ENCODE measurements at regions not wholly inside any gene's neighbourhood (a gene's known extent, or its start where the extent isn't known, plus 50 kb on each side); places are given as distances from the start of the nearest gene placed in this dataset.
"Not testable (repeated sequence)": the region's sequence is repeated elsewhere in the genome, so short reads cannot be mapped to it uniquely, and the experiment has no call there.

DNA sequence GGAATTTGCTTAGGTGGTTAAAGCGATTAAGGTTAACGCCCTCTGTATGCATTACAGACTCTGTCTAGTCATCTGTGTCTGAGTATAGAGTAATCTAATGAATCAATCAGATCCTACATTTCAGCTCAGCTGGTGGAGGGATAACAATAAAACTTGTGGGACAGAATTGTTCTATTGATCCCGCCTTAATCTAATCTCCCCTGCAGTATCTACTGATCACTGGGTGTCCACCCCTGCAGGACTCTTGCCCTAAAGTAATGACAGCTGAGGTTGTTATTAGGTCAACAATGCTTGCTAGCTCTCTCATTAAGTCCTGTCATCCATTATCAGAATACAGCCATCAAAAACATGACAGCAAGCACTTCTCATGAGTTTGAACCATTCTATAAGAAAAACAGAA lies 462.6 kb upstream of the TMEFF2 start:
- 92% methylated on average over 2 of the region's 3 CpGs for WGBS (ENCODE audit: insufficient coverage)
- no peak overlapping the region for H3K27ac ChIP-seq (ENCODE audit: low read depth, low read length)
- no peak for DNase-seq (ENCODE audit: low read depth in 4 of 6, low spot score in 6 of 6)
- H3K9me3 ChIP-seq (ENCODE audit: control insufficient read depth, insufficient read depth, low read length), result no peaks in the 10 kb centered on the region
- H3K27me3 ChIP-seq (ENCODE audit: control insufficient read depth, insufficient read depth, low read length), result no peaks in the 10 kb centered on the region
- no peaks in the 10 kb centered on the region for H3K36me3 ChIP-seq (ENCODE audit: control insufficient read depth, insufficient read depth, low read length)
- no peaks in the 10 kb centered on the region for H3K4me1 ChIP-seq (ENCODE audit: control insufficient read depth, insufficient read depth, low read length)
- H3K4me3 ChIP-seq (ENCODE audit: low read depth, low read length), result no peak overlapping the region

DNA sequence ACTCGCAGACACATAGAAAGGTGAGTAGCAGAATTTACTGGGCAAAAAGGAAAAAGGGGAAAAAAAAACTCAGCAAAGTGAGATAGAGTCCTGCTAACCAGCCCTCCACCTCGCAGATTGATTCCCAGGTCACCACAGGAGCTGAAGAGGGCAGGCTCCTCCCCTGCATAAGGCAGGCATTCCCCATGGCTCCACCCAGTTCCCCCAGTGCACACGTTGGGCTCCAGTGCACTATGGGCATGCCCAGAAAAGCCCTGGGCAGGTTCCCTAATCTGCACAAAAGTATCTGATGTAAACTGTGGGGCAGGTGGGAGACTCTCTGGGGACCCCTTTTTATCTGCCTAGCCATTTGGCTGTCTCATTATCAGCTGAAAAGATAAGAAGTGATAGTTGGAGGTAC lies 461.2 kb upstream of the TMEFF2 start:
- 100% methylated on average over 1 of the region's 3 CpGs for WGBS (ENCODE audit: insufficient coverage)
- Histone ChIP-seq H3K9me3 (ENCODE audit: control insufficient read depth, insufficient read depth, low read length) (no peaks in the 10 kb centered on the region), H3K4me3 (ENCODE audit: low read depth, low read length) (no peak overlapping the region), H3K27me3 (ENCODE audit: control insufficient read depth, insufficient read depth, low read length) (no peaks in the 10 kb centered on the region), H3K27ac (ENCODE audit: low read depth, low read length) (no peak overlapping the region), H3K4me1 (ENCODE audit: control insufficient read depth, insufficient read depth, low read length) (no peaks in the 10 kb centered on the region), H3K36me3 (ENCODE audit: control insufficient read depth, insufficient read depth, low read length) (no peaks in the 10 kb centered on the region)
- DNase-seq (ENCODE audit: low read depth in 4 of 6, low spot score in 6 of 6), result no peak

- H3K9me3 ChIP-seq (ENCODE audit: control insufficient read depth, insufficient read depth, low read length), result no peaks in the 10 kb centered on the region
- H3K36me3 ChIP-seq (ENCODE audit: control insufficient read depth, insufficient read depth, low read length), result no peaks in the 10 kb centered on the region
- no peak overlapping the region for H3K4me3 ChIP-seq (ENCODE audit: low read depth, low read length)
- H3K27me3 ChIP-seq (ENCODE audit: control insufficient read depth, insufficient read depth, low read length), result no peaks in the 10 kb centered on the region
- 95% methylated on average over 6 of the region's 6 CpGs for WGBS (ENCODE audit: insufficient coverage)
- H3K27ac ChIP-seq (ENCODE audit: low read depth, low read length), result no peak overlapping the region
- peak in 1 of 6 donors; percentile 21 for DNase-seq (ENCODE audit: low read depth in 4 of 6, low spot score in 6 of 6)
- H3K4me1 ChIP-seq (ENCODE audit: control insufficient read depth, insufficient read depth, low read length), result no peaks in the 10 kb centered on the region
These were observed 451.3 kb upstream of the TMEFF2 start for GRCh38 chr2:192645811-192646598.

GRCh38 chr2:192634557-192634956 lies 439.8 kb upstream of the TMEFF2 start:
- H3K27ac ChIP-seq (ENCODE audit: low read depth, low read length), result no peak overlapping the region
- H3K36me3 ChIP-seq (ENCODE audit: control insufficient read depth, insufficient read depth, low read length), result no peaks in the 10 kb centered on the region
- DNase-seq (ENCODE audit: low read depth in 4 of 6, low spot score in 6 of 6), result no peak
- H3K4me3 ChIP-seq (ENCODE audit: low read depth, low read length), result no peak overlapping the region
- H3K27me3 ChIP-seq (ENCODE audit: control insufficient read depth, insufficient read depth, low read length), result no peaks in the 10 kb centered on the region
- no peaks in the 10 kb centered on the region for H3K4me1 ChIP-seq (ENCODE audit: control insufficient read depth, insufficient read depth, low read length)
- WGBS (ENCODE audit: insufficient coverage), result 90% methylated on average over 3 of the region's 3 CpGs
- H3K9me3 ChIP-seq (ENCODE audit: control insufficient read depth, insufficient read depth, low read length), result no peaks in the 10 kb centered on the region

GRCh38 chr2:192628017-192628416 lies 433.3 kb upstream of the TMEFF2 start:
- H3K4me1 ChIP-seq (ENCODE audit: control insufficient read depth, insufficient read depth, low read length), result no peaks in the 10 kb centered on the region
- WGBS (ENCODE audit: insufficient coverage), result no CpG with 5 or more reads among the region's 2 CpGs
- H3K27ac ChIP-seq (ENCODE audit: low read depth, low read length), result no peak overlapping the region
- H3K27me3 ChIP-seq (ENCODE audit: control insufficient read depth, insufficient read depth, low read length), result no peaks in the 10 kb centered on the region
- DNase-seq (ENCODE audit: low read depth in 4 of 6, low spot score in 6 of 6), result no peak
- no peak overlapping the region for H3K4me3 ChIP-seq (ENCODE audit: low read depth, low read length)
- no peaks in the 10 kb centered on the region for H3K9me3 ChIP-seq (ENCODE audit: control insufficient read depth, insufficient read depth, low read length)
- H3K36me3 ChIP-seq (ENCODE audit: control insufficient read depth, insufficient read depth, low read length), result no peaks in the 10 kb centered on the region

- Histone ChIP-seq H3K27ac (ENCODE audit: low read depth, low read length) (no peak overlapping the region), H3K36me3 (ENCODE audit: control insufficient read depth, insufficient read depth, low read length) (no peaks in the 10 kb centered on the region), H3K4me3 (ENCODE audit: low read depth, low read length) (no peak overlapping the region), H3K4me1 (ENCODE audit: control insufficient read depth, insufficient read depth, low read length) (no peaks in the 10 kb centered on the region), H3K27me3 (ENCODE audit: control insufficient read depth, insufficient read depth, low read length) (no peaks in the 10 kb centered on the region), H3K9me3 (ENCODE audit: control insufficient read depth, insufficient read depth, low read length) (no peaks in the 10 kb centered on the region)
- no peak for DNase-seq (ENCODE audit: low read depth in 4 of 6, low spot score in 6 of 6)
These were observed 420.4 kb upstream of the TMEFF2 start for GRCh38 chr2:192615105-192615504.

DNA sequence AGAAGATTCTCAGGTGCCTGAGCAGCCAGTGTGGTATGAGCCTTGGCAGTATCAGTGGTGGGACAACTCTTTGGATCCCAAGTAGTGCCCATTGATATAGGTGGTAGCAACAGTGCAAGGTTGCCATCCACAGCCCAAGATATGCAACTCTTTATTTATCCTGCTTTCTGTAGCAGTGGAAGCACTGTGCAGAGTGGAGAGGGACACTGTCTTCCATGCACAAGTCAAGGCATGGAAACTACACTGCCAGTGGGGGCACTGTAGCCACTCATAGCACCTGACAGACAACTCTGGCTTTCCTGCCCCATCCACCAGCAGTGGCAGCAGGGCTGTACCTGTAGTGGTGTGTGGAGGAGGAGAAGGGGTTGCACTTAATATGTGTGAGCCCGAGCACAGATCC lies 409.6 kb upstream of the TMEFF2 start:
- Histone ChIP-seq H3K36me3 (ENCODE audit: control insufficient read depth, insufficient read depth, low read length) (no peaks in the 10 kb centered on the region), H3K27me3 (ENCODE audit: control insufficient read depth, insufficient read depth, low read length) (no peaks in the 10 kb centered on the region), H3K27ac (ENCODE audit: low read depth, low read length) (no peak overlapping the region), H3K4me1 (ENCODE audit: control insufficient read depth, insufficient read depth, low read length) (no peaks in the 10 kb centered on the region), H3K4me3 (ENCODE audit: low read depth, low read length) (no peak overlapping the region), H3K9me3 (ENCODE audit: control insufficient read depth, insufficient read depth, low read length) (peaks cover 1% of the 10 kb centered on the region)
- DNase-seq (ENCODE audit: low read depth in 4 of 6, low spot score in 6 of 6), result no peak
- WGBS (ENCODE audit: insufficient coverage), result 100% methylated on average over 1 of the region's 1 CpG

DNA sequence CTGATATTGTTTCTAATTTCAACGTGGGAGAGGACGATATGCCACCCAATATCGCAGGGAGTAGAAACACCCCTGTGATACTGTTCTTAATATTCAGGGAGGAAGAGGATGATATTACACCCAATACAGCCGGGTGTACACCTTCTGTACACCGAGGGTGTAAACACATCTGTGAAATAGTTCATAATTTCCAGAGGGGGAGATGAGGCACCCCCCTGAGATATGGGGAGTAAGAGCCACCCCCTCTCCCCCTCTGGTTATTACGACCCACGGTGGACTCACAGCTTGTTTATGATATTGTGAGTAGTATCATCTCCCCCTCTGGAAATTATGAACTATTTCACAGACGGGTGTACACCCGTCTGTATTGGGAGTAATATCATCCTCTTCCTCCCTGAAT lies 403.9 kb upstream of the TMEFF2 start:
- H3K27ac ChIP-seq (ENCODE audit: low read depth, low read length); H3K36me3 ChIP-seq (ENCODE audit: control insufficient read depth, insufficient read depth, low read length); H3K4me1 ChIP-seq (ENCODE audit: control insufficient read depth, insufficient read depth, low read length); H3K27me3 ChIP-seq (ENCODE audit: control insufficient read depth, insufficient read depth, low read length); DNase-seq (ENCODE audit: low read depth in 4 of 6, low spot score in 6 of 6); H3K9me3 ChIP-seq (ENCODE audit: control insufficient read depth, insufficient read depth, low read length); H3K4me3 ChIP-seq (ENCODE audit: low read depth, low read length): not testable (repeated sequence)
- WGBS (ENCODE audit: insufficient coverage), result no CpG with 5 or more reads among the region's 9 CpGs

DNA sequence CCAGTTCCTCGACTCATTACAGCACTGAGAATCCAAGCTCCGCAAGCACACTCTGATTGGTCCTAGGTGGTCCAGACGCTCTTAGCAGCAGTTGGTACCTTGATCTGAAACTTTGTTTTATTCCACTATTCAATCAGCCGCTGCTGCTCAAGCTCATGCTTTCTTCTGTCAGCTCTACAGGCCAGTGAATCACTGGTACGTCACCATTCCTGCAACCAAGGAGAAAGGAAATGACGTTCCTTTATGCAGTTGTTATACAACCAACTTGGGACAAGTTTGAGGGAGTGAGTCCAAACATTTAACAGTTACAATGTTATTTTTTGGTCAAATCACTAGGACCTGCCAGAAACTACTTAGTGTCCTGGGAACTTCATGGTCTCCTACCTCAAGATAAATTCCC lies 398.8 kb upstream of the TMEFF2 start:
- no peaks in the 10 kb centered on the region for H3K36me3 ChIP-seq (ENCODE audit: control insufficient read depth, insufficient read depth, low read length)
- H3K27ac ChIP-seq (ENCODE audit: low read depth, low read length), result no peak overlapping the region
- no peaks in the 10 kb centered on the region for H3K9me3 ChIP-seq (ENCODE audit: control insufficient read depth, insufficient read depth, low read length)
- DNase-seq (ENCODE audit: low read depth in 4 of 6, low spot score in 6 of 6), result no peak
- H3K27me3 ChIP-seq (ENCODE audit: control insufficient read depth, insufficient read depth, low read length), result no peaks in the 10 kb centered on the region
- 95% methylated on average over 5 of the region's 6 CpGs for WGBS (ENCODE audit: insufficient coverage)
- no peak overlapping the region for H3K4me3 ChIP-seq (ENCODE audit: low read depth, low read length)
- H3K4me1 ChIP-seq (ENCODE audit: control insufficient read depth, insufficient read depth, low read length), result no peaks in the 10 kb centered on the region

DNA sequence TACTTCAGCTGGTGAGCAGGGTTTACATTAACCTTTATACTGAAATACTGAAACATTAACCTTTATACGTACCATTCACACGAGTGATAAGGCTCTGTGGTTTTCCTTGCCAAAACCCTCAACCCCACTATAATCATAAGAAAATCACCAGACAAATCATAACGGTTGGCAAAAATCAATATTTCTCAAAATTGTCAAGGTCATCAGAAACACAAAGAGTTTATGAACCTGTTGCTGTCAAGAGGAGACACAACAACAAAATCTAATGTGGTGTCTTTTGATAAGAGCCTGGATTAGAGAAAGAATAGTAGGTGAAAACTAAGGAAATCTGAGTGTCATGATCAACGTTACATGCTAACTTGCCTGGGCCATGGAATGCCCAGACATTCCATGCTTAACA lies 396.9 kb upstream of the TMEFF2 start:
- Histone ChIP-seq H3K9me3 (ENCODE audit: control insufficient read depth, insufficient read depth, low read length) (no peaks in the 10 kb centered on the region), H3K4me3 (ENCODE audit: low read depth, low read length) (no peak overlapping the region), H3K27ac (ENCODE audit: low read depth, low read length) (no peak overlapping the region), H3K27me3 (ENCODE audit: control insufficient read depth, insufficient read depth, low read length) (no peaks in the 10 kb centered on the region), H3K36me3 (ENCODE audit: control insufficient read depth, insufficient read depth, low read length) (no peaks in the 10 kb centered on the region), H3K4me1 (ENCODE audit: control insufficient read depth, insufficient read depth, low read length) (no peaks in the 10 kb centered on the region)
- no peak for DNase-seq (ENCODE audit: low read depth in 4 of 6, low spot score in 6 of 6)
- WGBS (ENCODE audit: insufficient coverage), result 93% methylated on average over 3 of the region's 4 CpGs

All from spinal cord (tissue), 9 donors.